ENCODE measurements at regions not wholly inside any gene's neighbourhood (a gene's known extent, or its start where the extent isn't known, plus 50 kb on each side); places are given as distances from the start of the nearest gene placed in this dataset.
A peak's percentile ranks its signal among the peaks of the same experiment; 100 is the strongest.
"Not testable (repeated sequence)": the region's sequence is repeated elsewhere in the genome, so short reads cannot be mapped to it uniquely, and the experiment has no call there.

DNA sequence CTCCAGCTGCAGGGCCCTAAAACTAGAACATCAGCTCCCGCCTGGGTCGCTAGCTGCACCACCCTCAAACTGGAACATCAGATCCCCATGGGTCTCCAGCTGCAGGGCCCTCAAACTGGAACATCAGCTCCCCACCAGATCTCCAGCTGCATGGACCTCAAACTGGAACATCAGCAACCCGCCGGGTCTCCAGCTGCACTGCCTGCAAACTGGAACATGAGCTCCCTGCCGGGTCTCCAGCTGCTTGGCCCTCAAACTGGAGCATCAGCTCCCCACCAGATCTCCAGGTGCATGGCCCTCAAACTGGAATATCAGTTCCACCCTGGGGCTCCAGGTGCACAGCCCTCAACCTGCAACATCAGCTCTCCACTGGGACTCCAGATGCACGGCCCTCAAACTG, 82.7 kb downstream of the TFRC start:
- not testable (repeated sequence) for DNase-seq (ENCODE audit: low read depth in 2 of 2, low spot score in 1 of 2)

GRCh38 chr3:195996314-195996713, 85.6 kb downstream of the TFRC start:
- DNase-seq (ENCODE audit: low read depth in 2 of 2, low spot score in 1 of 2) = not testable (repeated sequence)

DNA sequence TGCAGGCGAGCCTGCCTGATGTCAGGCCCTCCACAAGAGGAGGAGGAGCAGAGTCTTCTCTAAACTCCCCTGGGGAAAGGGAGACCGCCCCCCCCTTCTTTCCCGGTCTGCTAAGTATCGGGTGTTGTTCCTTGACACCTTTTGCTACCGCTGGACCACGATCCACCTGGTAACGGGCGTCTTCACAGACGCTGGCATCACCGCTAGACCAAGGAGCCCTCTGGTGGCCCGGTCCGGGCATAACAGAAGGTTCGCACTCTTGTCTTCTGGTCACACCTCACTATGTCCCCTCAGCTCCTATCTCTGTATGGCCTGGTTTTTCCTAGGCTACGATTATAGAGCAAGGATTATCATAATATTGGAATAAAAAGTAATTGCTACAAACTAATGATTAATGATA, 86.0 kb upstream of the TNK2 start:
- peak; percentile 11 to 25 for DNase-seq (ENCODE audit: low read depth in 2 of 2, low spot score in 1 of 2)

- DNase-seq (ENCODE audit: low read depth in 2 of 2, low spot score in 1 of 2) = not testable (repeated sequence)
Measured at GRCh38 chr3:195993671-195994070, 85.3 kb upstream of the TNK2 start.

DNA sequence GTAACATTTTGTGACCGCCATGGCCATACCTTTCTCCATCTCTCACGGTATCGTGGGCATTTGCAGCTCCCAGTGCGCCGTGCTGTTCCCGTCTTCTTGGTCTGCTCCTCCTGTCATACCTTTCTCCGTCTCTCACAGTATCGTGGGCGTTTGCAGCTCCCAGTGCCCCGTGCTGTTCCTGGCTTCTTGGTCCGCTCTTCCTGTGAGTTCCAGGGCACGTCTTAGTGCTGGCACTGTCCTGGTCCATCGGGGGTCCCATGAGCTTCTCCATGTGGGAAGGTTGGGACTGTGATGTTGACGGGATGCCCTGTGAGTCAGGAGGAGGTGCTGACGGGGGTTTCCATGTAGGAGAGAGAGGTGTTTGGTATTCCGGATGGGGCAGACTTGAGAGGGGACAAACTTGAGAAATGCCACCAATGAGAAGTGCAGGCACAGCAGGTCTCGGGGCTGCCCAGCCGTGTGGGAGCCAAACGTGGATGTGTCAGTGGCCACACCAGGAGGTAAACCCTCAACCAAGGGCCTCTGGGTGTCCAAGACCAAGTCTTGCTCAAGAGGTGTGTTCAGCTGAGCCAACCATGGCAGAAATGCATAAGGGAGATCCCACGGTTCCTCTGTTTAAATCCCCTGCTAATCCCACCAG, 84.7 kb upstream of the TNK2 start:
- DNase-seq (ENCODE audit: low read depth in 2 of 2, low spot score in 1 of 2) = not testable (repeated sequence)

- not testable (repeated sequence) for DNase-seq (ENCODE audit: low read depth in 2 of 2, low spot score in 1 of 2)
Measured at GRCh38 chr3:195991986-195992385, 83.6 kb upstream of the TNK2 start.

DNA sequence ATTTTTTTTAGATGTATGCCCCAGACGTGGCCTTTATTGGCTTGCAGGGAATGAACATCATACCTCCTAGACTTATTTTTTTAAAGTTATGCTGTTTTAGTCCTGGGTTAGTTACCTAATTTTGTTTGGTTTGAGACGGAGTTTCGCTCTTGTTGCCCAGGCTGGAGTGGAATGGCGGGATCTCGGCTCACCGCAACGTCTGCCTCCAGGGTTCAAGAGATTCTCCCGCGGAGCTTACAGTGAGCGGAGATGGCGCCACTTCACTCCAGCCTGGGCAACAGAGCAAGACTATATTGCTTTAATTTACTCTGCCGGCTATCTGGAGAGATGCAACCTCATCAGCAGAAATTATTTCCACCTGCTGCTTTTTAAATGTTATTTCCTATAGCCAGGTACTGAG, 82.9 kb upstream of the TNK2 start:
- not testable (repeated sequence) for DNase-seq (ENCODE audit: low read depth in 2 of 2, low spot score in 1 of 2)

GRCh38 chr3:195990841-195991174, 82.5 kb upstream of the TNK2 start:
- not testable (repeated sequence) for DNase-seq (ENCODE audit: low read depth in 2 of 2, low spot score in 1 of 2)

DNA sequence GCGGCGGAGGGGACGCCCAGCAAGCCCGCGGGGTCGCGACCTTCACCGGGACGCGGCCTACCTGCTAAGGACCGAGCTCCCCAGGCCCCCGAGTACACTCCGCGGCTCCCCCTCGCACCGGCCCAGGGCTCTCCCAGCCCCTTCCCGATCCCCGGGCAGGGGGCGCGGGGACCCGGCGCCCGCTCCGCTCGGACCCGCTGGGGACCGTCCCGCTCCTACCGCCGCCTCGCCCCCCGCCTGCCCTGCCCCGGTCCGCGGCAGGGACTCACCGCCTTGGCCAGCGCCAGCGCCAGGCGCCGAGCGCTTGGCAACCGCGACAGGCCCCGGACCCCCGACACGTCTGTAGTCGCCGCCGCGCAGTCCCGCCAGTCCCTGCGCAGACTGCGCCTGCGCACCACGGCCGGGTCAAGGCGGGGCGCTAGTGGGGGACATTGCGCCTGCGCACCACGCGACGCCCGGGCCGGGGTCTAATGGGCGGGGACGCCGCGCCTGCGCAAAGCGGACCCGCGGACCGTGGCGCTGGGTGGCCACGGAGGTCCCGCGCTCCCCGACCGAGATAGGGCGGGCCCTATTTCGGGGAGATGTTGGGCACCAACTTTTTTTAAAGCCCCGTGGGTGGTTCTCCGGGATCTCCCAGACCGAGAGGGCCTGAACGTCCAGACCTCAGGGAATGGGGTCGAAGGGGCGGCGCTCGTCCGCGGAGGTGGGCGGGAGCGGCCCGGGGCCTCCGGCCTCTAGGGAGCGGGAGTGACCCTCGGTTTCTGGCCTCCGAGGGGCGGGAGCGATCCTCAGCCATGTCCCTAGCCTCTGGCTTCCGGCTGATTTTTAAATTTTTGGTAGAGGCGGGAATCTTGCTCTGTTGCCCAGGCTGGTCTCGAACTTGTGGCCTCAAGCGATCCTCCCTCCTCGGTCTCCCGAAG, 81.8 kb upstream of the TNK2 start:
- peak; percentile 83 to 86 for DNase-seq (ENCODE audit: low read depth in 2 of 2, low spot score in 1 of 2)

GRCh38 chr3:195989197-195989920, 81.0 kb upstream of the TNK2 start:
- DNase-seq (ENCODE audit: low read depth in 2 of 2, low spot score in 1 of 2) = not testable (repeated sequence)

DNA sequence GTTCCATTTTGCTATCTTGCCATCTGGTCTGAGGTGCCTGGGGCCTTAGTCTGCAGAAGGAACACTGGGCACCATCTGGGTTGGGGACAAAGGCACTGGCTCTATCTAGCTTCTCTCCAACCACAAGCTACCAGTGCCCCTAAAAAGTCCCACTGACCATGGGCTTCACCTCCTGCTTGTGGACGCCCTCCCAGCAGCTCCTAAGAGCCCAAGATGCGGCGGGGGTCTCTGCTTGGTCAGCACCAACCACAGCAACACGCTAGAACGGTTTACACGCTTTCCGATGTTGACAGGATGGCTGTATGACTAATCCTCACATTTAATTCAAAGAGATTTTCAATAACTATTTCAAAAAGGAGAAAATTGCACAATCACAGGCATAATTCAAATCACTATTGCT, 80.4 kb upstream of the TNK2 start:
- DNase-seq (ENCODE audit: low read depth in 2 of 2, low spot score in 1 of 2) = not testable (repeated sequence)

- DNase-seq (ENCODE audit: low read depth in 2 of 2, low spot score in 1 of 2) = not testable (repeated sequence)
Measured at GRCh38 chr3:195987001-195987400, 78.7 kb upstream of the TNK2 start.

DNA sequence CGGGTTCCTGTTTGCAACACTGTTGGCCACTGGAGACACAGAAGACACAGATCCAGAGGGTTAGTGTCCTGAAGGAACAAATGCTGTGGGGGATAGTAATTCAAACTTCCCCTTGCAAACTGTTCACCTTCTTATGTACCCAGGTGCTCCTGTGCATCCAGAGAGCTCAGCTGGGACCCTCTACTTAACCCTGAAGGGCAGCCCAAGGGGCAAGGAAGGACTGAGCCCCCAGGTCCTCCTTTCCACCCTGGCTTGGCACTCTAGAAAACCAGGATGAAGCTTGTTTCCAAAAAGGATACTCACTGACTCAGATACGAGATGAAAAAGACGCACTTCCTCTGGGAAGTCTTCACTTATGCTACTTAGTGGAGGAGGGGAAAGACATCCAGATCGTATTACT, 78.2 kb upstream of the TNK2 start:
- DNase-seq (ENCODE audit: low read depth in 2 of 2, low spot score in 1 of 2) = not testable (repeated sequence)

- not testable (repeated sequence) for DNase-seq (ENCODE audit: low read depth in 2 of 2, low spot score in 1 of 2)
Measured at GRCh38 chr3:195985348-195985920, 77.1 kb upstream of the TNK2 start.

DNA sequence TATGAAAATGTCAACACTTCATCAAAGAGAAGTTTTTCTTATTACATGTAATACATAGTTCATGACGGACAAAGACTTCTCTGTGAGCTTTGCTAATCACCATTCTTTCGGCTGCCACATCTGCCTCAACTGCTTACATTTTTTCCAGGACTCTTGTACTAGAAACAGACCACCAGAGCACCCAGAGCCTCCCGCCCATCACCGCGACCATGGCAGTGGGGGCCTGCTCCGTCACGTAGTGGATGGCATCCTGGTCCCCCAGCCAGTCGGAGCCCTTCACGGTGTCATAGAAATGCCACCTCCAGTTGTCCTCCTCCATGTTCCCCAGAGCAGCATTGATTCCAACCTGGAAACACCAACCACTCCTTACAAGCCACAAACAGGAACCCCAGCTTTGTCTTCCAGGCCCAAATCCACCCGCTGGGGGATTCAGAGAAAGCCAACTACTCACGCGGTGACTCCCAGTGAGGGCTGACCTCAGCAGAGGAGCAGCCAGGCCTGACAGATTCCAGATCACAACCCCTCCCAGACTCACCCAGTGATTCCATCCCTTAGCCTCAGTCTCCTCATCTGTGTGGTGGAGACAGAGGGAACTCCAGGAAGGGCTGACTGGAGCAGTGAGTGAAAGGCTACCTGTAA, 76.2 kb upstream of the TNK2 start:
- DNase-seq (ENCODE audit: low read depth in 2 of 2, low spot score in 1 of 2) = not testable (repeated sequence)

DNA sequence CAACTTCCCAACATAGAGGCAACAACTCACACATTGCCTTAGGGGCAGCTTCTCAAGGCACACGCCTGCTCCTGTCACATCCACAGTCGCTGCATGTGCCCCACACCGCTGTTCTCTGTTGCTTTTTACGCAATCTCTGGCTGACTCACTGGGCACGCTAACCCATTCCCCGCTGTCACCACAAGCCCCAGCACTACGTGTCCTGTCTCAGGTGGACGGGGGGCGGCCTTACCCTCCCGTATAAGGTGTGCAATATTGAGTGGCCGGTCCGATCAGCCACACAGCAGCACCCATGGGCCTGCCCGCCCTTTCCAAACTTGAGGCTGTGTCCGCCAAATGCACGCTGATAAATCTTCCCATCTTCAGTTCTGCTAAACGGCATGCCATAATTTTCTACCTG, 75.5 kb upstream of the TNK2 start:
- not testable (repeated sequence) for DNase-seq (ENCODE audit: low read depth in 2 of 2, low spot score in 1 of 2)

GRCh38 chr3:195982754-195983153, 74.4 kb upstream of the TNK2 start:
- not testable (repeated sequence) for DNase-seq (ENCODE audit: low read depth in 2 of 2, low spot score in 1 of 2)

DNA sequence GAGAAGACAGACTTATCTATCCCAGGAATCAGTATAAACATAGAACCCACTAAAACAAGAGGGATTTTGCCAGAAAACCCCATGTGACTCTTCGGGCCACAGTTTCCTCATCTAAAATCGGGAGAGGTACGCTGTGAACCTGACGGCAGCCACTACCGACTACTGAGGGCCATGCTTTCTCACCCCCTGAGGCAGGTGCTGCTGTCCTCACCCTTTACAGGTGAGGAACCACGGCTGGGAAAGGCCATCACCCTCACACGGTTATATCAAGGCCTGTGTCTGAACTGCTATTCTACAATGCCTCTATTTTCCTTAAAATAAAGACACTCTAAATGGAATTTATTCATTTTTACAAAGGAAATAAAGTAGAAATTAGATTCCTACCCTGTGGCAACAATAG, 73.4 kb upstream of the TNK2 start:
- not testable (repeated sequence) for DNase-seq (ENCODE audit: low read depth in 2 of 2, low spot score in 1 of 2)

GRCh38 chr3:195979877-195980276, 71.5 kb upstream of the TNK2 start:
- not testable (repeated sequence) for DNase-seq (ENCODE audit: low read depth in 2 of 2, low spot score in 1 of 2)

DNA sequence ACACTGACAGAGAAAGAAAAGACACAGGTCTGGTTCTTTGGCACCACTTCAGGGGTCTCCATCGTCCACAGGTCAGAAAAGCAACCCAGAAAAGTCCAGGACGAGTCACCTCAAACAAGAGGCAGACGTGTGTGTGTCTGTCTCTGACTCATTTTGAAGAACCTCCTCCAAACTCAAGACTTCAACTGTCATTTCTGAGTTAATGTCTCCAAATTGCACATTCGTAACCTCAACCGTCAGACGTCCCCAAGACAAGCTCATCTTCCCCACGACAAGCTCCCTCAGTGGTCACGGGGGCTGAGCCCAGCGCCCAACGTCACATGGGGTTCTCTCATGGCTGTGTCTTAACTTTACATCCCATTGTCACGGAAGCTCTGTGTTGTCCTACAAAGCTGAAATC, 70.2 kb upstream of the TNK2 start:
- not testable (repeated sequence) for DNase-seq (ENCODE audit: low read depth in 2 of 2, low spot score in 1 of 2)

- DNase-seq (ENCODE audit: low read depth in 2 of 2, low spot score in 1 of 2) = not testable (repeated sequence)
Measured at GRCh38 chr3:195976876-195977275, 68.5 kb upstream of the TNK2 start.

All from stimulated activated CD8-positive, alpha-beta memory T cell treated with anti-CD3 and anti-CD28 coated beads, Interleukin-4, amount 100 ng/mL, for 4 hours (primary cell).